G401.6 (cell line): ENCODE measurements at regions not wholly inside any gene's neighbourhood (a gene's known extent, or its start where the extent isn't known, plus 50 kb on each side); places are given as distances from the start of the nearest gene placed in this dataset.

Source experiments
- FAIRE-seq: peaks from 2 replicates; lab custom pipeline; 2012; peaks lifted over from hg19 to GRCh38; lab: Jason Lieb, UNC

GRCh38 chr19:30656520-30657100 is 284.4 kb downstream of the ZNF536 start:
- FAIRE-seq: no peak

- FAIRE-seq: no peak
Measured at GRCh38 chr19:30653646-30654386, 281.6 kb downstream of the ZNF536 start.

GRCh38 chr19:30652751-30653150 is 280.6 kb downstream of the ZNF536 start:
- FAIRE-seq: no peak

- no peak for FAIRE-seq
Measured at GRCh38 chr19:30651691-30652090, 279.5 kb downstream of the ZNF536 start.

GRCh38 chr19:30651066-30651465 is 278.9 kb downstream of the ZNF536 start:
- no peak for FAIRE-seq

- no peak for FAIRE-seq
Measured at GRCh38 chr19:30649934-30650614, 277.9 kb downstream of the ZNF536 start.

GRCh38 chr19:30648866-30649862 is 277.0 kb downstream of the ZNF536 start:
- FAIRE-seq: no peak

- FAIRE-seq: no peak
Measured at GRCh38 chr19:30647891-30648720, 275.9 kb downstream of the ZNF536 start.

- FAIRE-seq: no peak
Measured at GRCh38 chr19:30646806-30647205, 274.6 kb downstream of the ZNF536 start.

GRCh38 chr19:30645946-30646577 is 273.9 kb downstream of the ZNF536 start:
- no peak for FAIRE-seq

- no peak for FAIRE-seq
Measured at GRCh38 chr19:30640252-30640965, 268.2 kb downstream of the ZNF536 start.

GRCh38 chr19:30638889-30639288 is 266.7 kb downstream of the ZNF536 start:
- no peak for FAIRE-seq

- FAIRE-seq: no peak
Measured at GRCh38 chr19:30637926-30638325, 265.7 kb downstream of the ZNF536 start.

- no peak for FAIRE-seq
Measured at GRCh38 chr19:30634996-30635975, 263.1 kb downstream of the ZNF536 start.

- FAIRE-seq: no peak
Measured at GRCh38 chr19:30634131-30634830, 262.1 kb downstream of the ZNF536 start.

- FAIRE-seq: no peak
Measured at GRCh38 chr19:30631033-30631370, 258.8 kb downstream of the ZNF536 start.

GRCh38 chr19:30630289-30631032 is 258.3 kb downstream of the ZNF536 start:
- FAIRE-seq: no peak

GRCh38 chr19:30629086-30629485 is 256.9 kb downstream of the ZNF536 start:
- no peak for FAIRE-seq
